GM21360 (cell line): ENCODE measurements at regions not wholly inside any gene's neighbourhood (a gene's known extent, or its start where the extent isn't known, plus 50 kb on each side); places are given as distances from the start of the nearest gene placed in this dataset.
"Not testable (repeated sequence)": the region's sequence is repeated elsewhere in the genome, so short reads cannot be mapped to it uniquely, and the experiment has no call there.

ENCODE experiments used
- ATAC-seq: cut with Tn5 transposase; IDR thresholded peaks from one replicate; pipeline ENCODE4 v1.9.1; 2021; ENCODE audit warnings: mild to moderate bottlenecking, moderate library complexity; ENCODE audit not compliant: unreplicated experiment

- peak; percentile 79 for ATAC-seq
Observed at GRCh38 chr16:10312784-10313724, 72.8 kb upstream of the ATF7IP2 start.

DNA sequence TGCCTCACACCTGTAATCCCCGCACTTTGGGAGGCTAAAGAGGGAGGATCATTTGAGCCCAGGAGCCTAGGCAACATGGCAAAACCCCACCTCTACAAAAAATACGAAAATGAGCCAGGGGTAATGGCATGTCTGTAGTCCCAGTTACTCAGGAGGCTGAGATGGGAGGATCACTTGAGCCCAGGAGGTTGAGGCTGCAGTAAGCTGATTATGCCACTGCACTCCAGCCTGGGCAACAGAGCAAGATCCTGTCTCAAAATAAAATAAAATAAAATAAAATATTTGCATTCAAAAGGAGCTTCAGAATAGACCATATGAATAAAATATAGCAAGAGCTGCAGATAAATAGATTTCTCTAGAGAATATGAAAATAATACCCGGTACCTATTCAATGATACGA, 71.5 kb upstream of the ATF7IP2 start:
- no peak for ATAC-seq

DNA sequence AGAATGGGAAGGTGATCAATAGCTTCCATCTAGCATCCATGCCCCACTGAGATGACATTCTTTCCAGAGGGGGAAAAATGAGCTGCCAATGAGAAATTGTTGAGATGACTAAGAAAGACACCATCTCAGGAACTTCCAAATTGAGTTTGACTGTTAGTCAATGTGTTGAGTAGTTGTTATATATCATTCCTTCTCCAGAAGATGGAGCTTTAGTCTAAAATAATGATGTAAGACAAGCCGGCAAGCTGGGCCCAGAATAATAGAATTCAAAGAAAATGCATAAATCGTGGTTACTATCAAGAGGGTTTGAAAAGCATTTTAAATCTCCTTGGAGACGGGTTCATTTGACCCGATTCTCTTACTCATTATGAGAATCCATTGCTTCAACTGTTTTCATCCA, 71.0 kb upstream of the ATF7IP2 start:
- no peak for ATAC-seq

GRCh38 chr16:10317425-10318001, 68.3 kb upstream of the ATF7IP2 start:
- no peak for ATAC-seq

GRCh38 chr16:10318798-10319500, 66.9 kb upstream of the ATF7IP2 start:
- ATAC-seq = no peak

- no peak for ATAC-seq
Observed at GRCh38 chr16:10321407-10322387, 64.2 kb upstream of the ATF7IP2 start.

DNA sequence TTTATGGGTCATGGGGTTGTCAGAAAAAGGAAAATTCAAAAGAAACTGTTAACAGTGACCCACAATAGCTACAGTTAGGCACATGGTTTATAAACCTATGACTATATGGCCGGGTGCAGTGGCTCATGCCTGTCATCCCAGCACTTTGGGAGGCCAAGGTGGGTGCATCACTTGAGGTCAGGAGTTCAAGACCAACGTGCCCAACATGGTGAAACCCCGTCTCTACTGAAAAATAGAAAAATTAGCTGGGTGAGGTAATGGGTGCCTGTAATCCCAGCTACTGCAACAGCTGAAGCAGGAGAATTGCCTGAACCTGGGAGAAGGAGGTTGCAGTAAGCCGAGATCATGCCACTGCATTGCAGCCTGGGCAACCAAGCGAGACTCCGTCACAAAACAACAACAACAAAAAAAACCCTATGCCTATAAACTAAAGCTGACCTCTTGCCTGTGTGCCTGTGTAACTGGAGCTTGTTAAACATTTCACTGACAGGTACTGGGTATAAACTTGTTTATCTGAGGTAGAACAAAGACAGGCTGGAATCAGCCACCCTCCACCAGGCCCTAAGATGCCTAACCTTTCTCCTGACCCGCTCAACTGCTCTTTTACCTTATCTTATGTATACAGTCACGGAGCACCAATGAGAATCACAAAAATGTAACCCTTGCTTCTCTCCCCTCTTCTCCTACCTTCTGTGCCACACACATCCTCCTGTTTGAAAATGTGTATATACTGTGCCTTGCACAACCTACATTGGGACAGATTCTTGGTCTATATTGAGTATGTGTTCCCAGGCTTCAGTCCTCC, 62.9 kb upstream of the ATF7IP2 start:
- ATAC-seq = no peak

GRCh38 chr16:10323528-10323869, 62.4 kb upstream of the ATF7IP2 start:
- no peak for ATAC-seq

DNA sequence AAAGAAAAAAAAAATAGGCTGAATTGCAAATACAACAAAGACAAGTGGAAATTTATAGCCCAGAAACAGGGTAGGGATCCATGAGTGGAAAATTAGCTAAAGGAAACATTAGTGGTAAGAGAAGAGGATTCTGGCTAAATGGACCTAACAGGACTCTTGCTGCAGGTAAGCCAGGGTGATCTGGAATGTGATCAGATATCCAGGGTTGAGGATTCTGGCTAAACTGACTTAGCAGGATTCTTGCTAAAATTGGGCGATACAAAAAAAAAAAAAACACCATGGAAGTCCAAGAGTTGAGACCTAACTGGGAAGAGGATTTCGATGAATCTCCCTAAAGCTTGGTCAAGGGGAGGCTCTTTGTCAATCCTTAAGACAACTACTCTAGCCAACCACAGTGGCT, 61.7 kb upstream of the ATF7IP2 start:
- no peak for ATAC-seq

DNA sequence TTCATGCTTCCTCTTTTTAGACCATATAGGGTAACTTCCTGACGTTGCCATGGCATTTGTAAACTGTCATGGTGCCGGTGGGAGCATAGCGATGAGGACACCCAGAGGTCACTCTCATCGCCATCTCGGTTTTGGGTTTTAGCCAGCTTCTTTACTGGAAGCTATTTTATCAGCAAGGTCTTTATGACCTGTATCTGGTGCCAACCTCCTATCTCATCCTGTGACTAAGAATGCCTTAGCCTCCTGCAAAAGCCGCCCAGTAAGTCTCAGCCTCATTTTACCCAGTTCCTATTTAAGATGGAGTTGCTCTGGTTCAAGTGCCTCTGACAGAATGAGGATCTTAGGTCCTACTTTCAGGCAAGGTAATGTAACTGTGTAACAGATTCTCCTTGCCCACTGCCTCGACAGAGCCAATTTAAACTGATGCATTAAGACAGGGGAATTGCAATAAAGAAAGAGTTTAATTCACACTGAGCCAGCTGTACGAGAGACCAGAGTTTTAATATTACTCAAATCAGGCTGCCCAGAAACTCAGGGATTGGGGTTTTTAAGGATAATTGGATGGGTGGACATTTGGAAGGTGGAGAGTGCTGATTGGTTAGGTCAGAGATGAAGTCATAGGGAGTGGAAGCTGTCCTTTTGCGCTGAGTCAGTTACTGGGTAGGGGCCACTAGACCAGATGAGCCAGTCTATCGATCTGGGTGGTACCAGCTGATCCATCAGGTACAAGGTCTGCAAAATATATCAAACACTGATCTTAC, 59.9 kb upstream of the ATF7IP2 start:
- ATAC-seq = no peak

DNA sequence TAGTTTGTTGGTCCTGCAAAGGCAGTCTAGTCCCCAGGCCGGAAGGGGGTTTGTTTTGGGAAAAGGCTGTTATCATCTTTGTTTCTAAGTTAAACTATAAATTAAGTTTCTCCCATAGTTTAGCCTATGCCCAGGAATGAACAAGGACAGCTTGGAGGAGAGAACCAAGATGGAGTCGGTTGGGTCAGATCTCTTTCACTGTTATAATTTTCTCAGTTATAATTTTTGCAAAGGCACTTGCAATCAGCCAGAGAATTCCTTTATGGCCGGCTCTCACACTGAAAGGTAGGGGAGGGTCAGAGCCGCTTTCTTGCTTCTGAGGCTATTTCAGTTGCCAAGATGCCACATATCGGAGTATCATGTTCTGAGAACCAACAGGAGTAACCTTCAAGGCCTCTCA, 59.2 kb upstream of the ATF7IP2 start:
- no peak for ATAC-seq

DNA sequence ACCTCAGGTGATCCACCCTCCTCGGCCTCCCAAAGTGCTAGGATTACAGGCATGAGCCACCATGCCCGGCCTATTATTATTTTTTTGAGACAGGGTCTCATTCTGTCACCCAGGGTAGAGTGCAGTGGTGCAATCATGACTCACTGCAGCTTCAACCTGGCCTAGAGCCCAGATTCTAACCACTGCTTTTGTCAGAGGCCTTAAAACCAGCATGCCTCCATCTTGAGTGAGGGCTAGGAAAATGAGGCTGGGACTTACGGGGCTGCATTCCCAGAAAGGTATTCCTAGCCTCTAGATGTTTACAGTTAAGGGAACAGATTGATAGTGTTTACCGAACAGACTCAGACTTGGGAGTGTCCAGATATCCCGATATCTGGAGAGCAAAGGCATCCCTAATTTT, 57.6 kb upstream of the ATF7IP2 start:
- ATAC-seq = not testable (repeated sequence)

- no peak for ATAC-seq
Observed at GRCh38 chr16:10332241-10332640, 53.6 kb upstream of the ATF7IP2 start.

DNA sequence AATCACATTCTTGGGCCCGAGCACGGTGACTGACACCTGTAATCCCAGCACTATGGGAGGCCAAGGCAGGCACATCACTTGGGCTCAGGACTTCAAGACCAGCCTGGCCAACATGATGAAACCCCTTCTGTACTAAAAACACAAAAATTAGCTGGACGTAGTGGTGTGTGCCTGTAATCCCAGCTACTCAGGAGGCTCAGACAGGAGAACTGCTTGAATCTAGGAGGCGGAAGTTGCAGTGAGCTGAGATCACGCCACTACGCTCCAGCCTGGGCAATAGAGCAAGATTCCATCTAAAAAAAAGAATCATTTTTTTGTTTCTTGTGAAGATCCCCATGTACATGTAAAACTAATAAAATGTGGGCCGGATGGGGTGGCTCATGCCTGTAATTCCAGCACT, 53.1 kb upstream of the ATF7IP2 start:
- ATAC-seq = no peak

GRCh38 chr16:10333321-10334032, 52.4 kb upstream of the ATF7IP2 start:
- ATAC-seq = no peak

DNA sequence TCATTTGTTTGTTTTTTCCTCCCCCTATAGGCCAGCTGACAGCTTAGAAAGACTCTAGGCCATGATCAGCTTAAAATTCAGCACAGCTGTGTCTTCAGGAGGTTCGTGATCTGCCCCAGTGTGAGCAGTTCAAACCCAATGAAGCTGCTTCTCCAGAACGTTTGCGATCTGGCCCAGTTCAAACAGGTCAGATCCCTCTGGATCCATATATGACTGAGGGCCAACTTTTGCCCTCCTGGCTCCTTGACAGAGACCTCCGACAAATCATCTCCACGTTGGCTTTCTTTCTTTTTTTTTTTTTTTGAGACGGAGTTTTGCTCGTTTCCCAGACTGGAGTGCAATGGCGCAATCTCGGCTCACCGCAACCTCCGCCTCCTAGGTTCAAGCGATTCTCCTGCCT, 50.2 kb upstream of the ATF7IP2 start:
- ATAC-seq = no peak
